GM19463 (cell line): ENCODE measurements at regions not wholly inside any gene's neighbourhood (a gene's known extent, or its start where the extent isn't known, plus 50 kb on each side); places are given as distances from the start of the nearest gene placed in this dataset.
"Not testable (repeated sequence)": the region's sequence is repeated elsewhere in the genome, so short reads cannot be mapped to it uniquely, and the experiment has no call there.

Experiments used
- ATAC-seq: cut with Tn5 transposase; IDR thresholded peaks from one replicate; pipeline ENCODE4 v1.9.1; 2021; ENCODE audit warnings: mild to moderate bottlenecking, moderate library complexity; ENCODE audit not compliant: unreplicated experiment

- no peak for ATAC-seq
Measured at GRCh38 chr12:29899212-29899931, 115.6 kb upstream of the TMTC1 start.

GRCh38 chr12:29895966-29896365 is 112.2 kb upstream of the TMTC1 start:
- ATAC-seq = no peak

GRCh38 chr12:29893002-29893401 is 109.3 kb upstream of the TMTC1 start:
- ATAC-seq = no peak

- ATAC-seq = no peak
Measured at GRCh38 chr12:29891792-29892191, 108.0 kb upstream of the TMTC1 start.

- ATAC-seq = no peak
Measured at GRCh38 chr12:29889737-29890136, 106.0 kb upstream of the TMTC1 start.

GRCh38 chr12:29888777-29889176 is 105.0 kb upstream of the TMTC1 start:
- no peak for ATAC-seq

GRCh38 chr12:29884957-29885356 is 101.2 kb upstream of the TMTC1 start:
- ATAC-seq = not testable (repeated sequence)

- no peak for ATAC-seq
Measured at GRCh38 chr12:29883941-29884554, 100.3 kb upstream of the TMTC1 start.

GRCh38 chr12:29883525-29883924 is 99.8 kb upstream of the TMTC1 start:
- no peak for ATAC-seq

GRCh38 chr12:29882846-29883245 is 99.1 kb upstream of the TMTC1 start:
- no peak for ATAC-seq

- ATAC-seq = no peak
Measured at GRCh38 chr12:29880987-29881386, 97.2 kb upstream of the TMTC1 start.

GRCh38 chr12:29879606-29880308 is 96.0 kb upstream of the TMTC1 start:
- ATAC-seq = no peak

GRCh38 chr12:29869946-29870345 is 86.2 kb upstream of the TMTC1 start:
- no peak for ATAC-seq

- ATAC-seq = no peak
Measured at GRCh38 chr12:29867823-29868222, 84.1 kb upstream of the TMTC1 start.

GRCh38 chr12:29863665-29864064 is 79.9 kb upstream of the TMTC1 start:
- no peak for ATAC-seq

- ATAC-seq = no peak
Measured at GRCh38 chr12:29858270-29858786, 74.6 kb upstream of the TMTC1 start.

GRCh38 chr12:29847246-29847645 is 63.5 kb upstream of the TMTC1 start:
- ATAC-seq = no peak

- ATAC-seq = no peak
Measured at GRCh38 chr12:29844667-29845066, 60.9 kb upstream of the TMTC1 start.

GRCh38 chr12:29843036-29843435 is 59.3 kb upstream of the TMTC1 start:
- no peak for ATAC-seq

- ATAC-seq = no peak
Measured at GRCh38 chr12:29838768-29839167, 55.0 kb upstream of the TMTC1 start.
